CD14-positive monocyte (primary cell): ENCODE measurements at regions not wholly inside any gene's neighbourhood (a gene's known extent, or its start where the extent isn't known, plus 50 kb on each side); places are given as distances from the start of the nearest gene placed in this dataset.

Experiments used
- DNase-seq, 3 donors: peaks; one replicate each; pipeline ENCODE4 v3.0.0-alpha.2; 2011 to 2022
- H2AFZ ChIP-seq: 2 replicates; pipeline ENCODE4 v1.6.0; 2012; ENCODE audit warnings: mild to moderate bottlenecking, low read depth, low read length, inconsistent platforms; ENCODE audit not compliant: insufficient read depth, poor library complexity, severe bottlenecking
- H3K27ac ChIP-seq, 2 donors: 1 replicate in 1 of 2; 2 replicates in 1 of 2; pipeline ENCODE4 v1.5.1; 2012 to 2013; ENCODE audit warnings: low read length in 2 of 2, control low read depth in 1 of 2, inconsistent platforms in 1 of 2, low read depth in 1 of 2, mild to moderate bottlenecking in 1 of 2
- H3K27me3 ChIP-seq, 2 donors: one replicate each; pipeline versions ENCODE4 v1.6.0 to v1.6.1; 2011 to 2013; ENCODE audit warnings: low read length in 2 of 2; ENCODE audit not compliant: control insufficient read depth in 2 of 2, insufficient read depth in 2 of 2
- H3K36me3 ChIP-seq, 2 donors: replicated peaks in 1 of 2; 1 replicate in 1 of 2; 2 replicates in 1 of 2; pipeline versions ENCODE4 v1.5.1 to v1.6.1; 2012 to 2013; ENCODE audit warnings: low read length in 2 of 2, control low read depth in 1 of 2, inconsistent platforms in 1 of 2, mild to moderate bottlenecking in 1 of 2; ENCODE audit not compliant: insufficient read depth in 2 of 2, control insufficient read depth in 1 of 2
- H3K4me1 ChIP-seq, 2 donors: 1 replicate in 1 of 2; 2 replicates in 1 of 2; pipeline versions ENCODE4 v1.5.1 to v1.6.1; 2012 to 2013; ENCODE audit warnings: low read length in 2 of 2, control low read depth in 1 of 2, inconsistent platforms in 1 of 2, mild to moderate bottlenecking in 1 of 2, moderate library complexity in 1 of 2; ENCODE audit not compliant: insufficient read depth in 2 of 2, control insufficient read depth in 1 of 2
- H3K4me2 ChIP-seq: replicated peaks from 2 replicates; pipeline ENCODE3; 2012; ENCODE audit warnings: low read length, moderate library complexity, mild to moderate bottlenecking; ENCODE audit not compliant: poor library complexity, severe bottlenecking; ENCODE audit errors: extremely low read depth
- H3K4me3 ChIP-seq, 3 experiments: fragments of 200-600 bp in 1 of 3; sonication (generic) in 1 of 3; replicated peaks in 1 of 3; 1 replicate in 2 of 3; 2 replicates in 1 of 3; pipeline ENCODE4 v1.5.1; 2011 to 2013; ENCODE audit warnings: low read length in 3 of 3, mild to moderate bottlenecking in 3 of 3, control low read depth in 2 of 3, low read depth in 2 of 3, inconsistent platforms in 1 of 3, moderate library complexity in 1 of 3
- H3K79me2 ChIP-seq: 2 replicates; pipeline ENCODE4 v1.6.0; 2012; ENCODE audit warnings: mild to moderate bottlenecking, control low read depth, inconsistent platforms, low read length, moderate library complexity; ENCODE audit not compliant: insufficient read depth
- H3K9ac ChIP-seq: 2 replicates; pipeline ENCODE4 v1.6.0; 2017; ENCODE audit warnings: low read length, mild to moderate bottlenecking; ENCODE audit not compliant: insufficient read depth, poor library complexity, severe bottlenecking
- H3K9me3 ChIP-seq, 2 donors: replicated peaks in 1 of 2; 1 replicate in 1 of 2; 2 replicates in 1 of 2; pipeline versions ENCODE4 v1.5.1 to v1.6.1; 2012 to 2013; ENCODE audit warnings: low read length in 2 of 2, control low read depth in 1 of 2; ENCODE audit not compliant: control insufficient read depth in 1 of 2, insufficient read depth in 1 of 2
- H4K20me1 ChIP-seq: 2 replicates; pipeline ENCODE4 v1.6.0; 2012; ENCODE audit warnings: mild to moderate bottlenecking, low read length, control low read depth, moderate library complexity; ENCODE audit not compliant: insufficient read depth
- H3K27ac Mint-ChIP-seq, 7 donors: one replicate each; pipeline ENCODE4 v1.8.0; 2020; ENCODE audit warnings: mild to moderate bottlenecking in 7 of 7, mixed read lengths in 7 of 7, moderate library complexity in 6 of 7, inconsistent platforms in 2 of 7
- H3K27me3 Mint-ChIP-seq, 3 donors: one replicate each; pipeline ENCODE4 v1.8.0; 2021 to 2022; ENCODE audit warnings: low read depth in 3 of 3, mild to moderate bottlenecking in 3 of 3, mixed read lengths in 3 of 3, moderate library complexity in 3 of 3, inconsistent platforms in 1 of 3
- H3K36me3 Mint-ChIP-seq, 2 donors: one replicate each; pipeline ENCODE4 v1.8.0; 2020; ENCODE audit warnings: mixed read lengths in 2 of 2, inconsistent platforms in 1 of 2, mild to moderate bottlenecking in 1 of 2
- H3K4me1 Mint-ChIP-seq: one replicate; pipeline ENCODE4 v1.8.0; 2020; ENCODE audit warnings: mild to moderate bottlenecking, mixed read lengths
- H3K4me3 Mint-ChIP-seq, 2 donors: one replicate each; pipeline ENCODE4 v1.8.0; 2020; ENCODE audit warnings: mild to moderate bottlenecking in 2 of 2, mixed read lengths in 2 of 2, moderate library complexity in 1 of 2
- H3K9me3 Mint-ChIP-seq, 7 donors: one replicate each; pipeline ENCODE4 v1.8.0; 2020 to 2022; ENCODE audit warnings: mixed read lengths in 7 of 7, mild to moderate bottlenecking in 6 of 7, moderate library complexity in 6 of 7, inconsistent platforms in 2 of 7
- CTCF ChIP-seq: fragments of 200-600 bp; IDR thresholded peaks from one replicate; pipeline ENCODE4 v1.8.0; 2022; ENCODE audit warnings: antibody characterized with exemption, mild to moderate bottlenecking
- WGBS: methylation state at CpG from one replicate; pipeline ENCODE4 v1.1.5; 2013; ENCODE audit warnings: missing lambda C conversion rate; ENCODE audit not compliant: insufficient coverage; 5-methylcytosine and 5-hydroxymethylcytosine counted together
- intact Hi-C, 2 donors: fragments of 100-400 bp; cut with micrococcal nuclease; formaldehyde crosslinking; loops; one replicate each; pipeline versions ENCODE4 v1.15.0 to v1.15.1; 2023

- no peak for TF ChIP-seq CTCF
- no peaks in the 10 kb centered on the region for H3K36me3 Mint-ChIP-seq
- no peak overlapping the region for H2AFZ ChIP-seq
These were observed 296.1 kb downstream of the CTH start for GRCh38 chr1:70707214-70707613.

GRCh38 chr1:70714149-70714548 lies 303.1 kb downstream of the CTH start:
- Histone ChIP-seq H3K9ac (no peak overlapping the region), H4K20me1 (no peaks in the 10 kb centered on the region), H3K4me3 (no peak overlapping the region), H3K27ac (no peak overlapping the region), H2AFZ (no peak overlapping the region), H3K36me3 (no peaks in the 10 kb centered on the region), H3K79me2 (no peaks in the 10 kb centered on the region), H3K9me3 (no peaks in the 10 kb centered on the region), H3K4me2 (no peak overlapping the region), H3K27me3 (no peaks in the 10 kb centered on the region), H3K4me1 (no peaks in the 10 kb centered on the region)
- no peaks in the 10 kb centered on the region for H3K4me1 Mint-ChIP-seq
- H3K36me3 Mint-ChIP-seq: no peaks in the 10 kb centered on the region
- no peak overlapping the region for H3K27ac Mint-ChIP-seq
- TF ChIP-seq CTCF: no peak
- H3K9me3 Mint-ChIP-seq: peaks cover 3 to 9% (median 7%) of the 10 kb centered on the region in 7 donors
- peaks cover 0 to 4% (median 0%) of the 10 kb centered on the region in 3 donors for H3K27me3 Mint-ChIP-seq
- no peak for DNase-seq
- intact Hi-C loops: no loop called here
- no peak overlapping the region for H3K4me3 Mint-ChIP-seq
- WGBS: 90% methylated on average over 2 of the region's 2 CpGs

More at GRCh38 chr1:70707214-70707613, 296.1 kb downstream of the CTH start:
- no peak overlapping the region for H3K4me3 ChIP-seq
- no peak overlapping the region for H3K9ac ChIP-seq
- intact Hi-C loops: no loop called here
- H3K27me3 ChIP-seq: peaks cover 0 to 13% of the 10 kb centered on the region in 2 donors
- no peaks in the 10 kb centered on the region for H3K4me1 ChIP-seq
- no peaks in the 10 kb centered on the region for H3K79me2 ChIP-seq
- no peak overlapping the region for H3K27ac Mint-ChIP-seq
- H4K20me1 ChIP-seq: no peaks in the 10 kb centered on the region
- peak overlapping the region in 1 of 2 donors; percentile 9 for H3K4me3 Mint-ChIP-seq
- peaks cover 12% of the 10 kb centered on the region for H3K4me1 Mint-ChIP-seq
- H3K27ac ChIP-seq: no peak overlapping the region
- peaks cover 0 to 6% of the 10 kb centered on the region in 2 donors for H3K9me3 ChIP-seq
- H3K4me2 ChIP-seq: peak overlapping the region; percentile 22
- peaks cover 7 to 16% (median 14%) of the 10 kb centered on the region in 7 donors for H3K9me3 Mint-ChIP-seq
- no peak for DNase-seq
- peaks cover 4 to 13% (median 7%) of the 10 kb centered on the region in 3 donors for H3K27me3 Mint-ChIP-seq
- H3K36me3 ChIP-seq: no peaks in the 10 kb centered on the region
